ENCODE measurements at regions not wholly inside any gene's neighbourhood (a gene's known extent, or its start where the extent isn't known, plus 50 kb on each side); places are given as distances from the start of the nearest gene placed in this dataset.
"Not testable (repeated sequence)": the region's sequence is repeated elsewhere in the genome, so short reads cannot be mapped to it uniquely, and the experiment has no call there.

DNA sequence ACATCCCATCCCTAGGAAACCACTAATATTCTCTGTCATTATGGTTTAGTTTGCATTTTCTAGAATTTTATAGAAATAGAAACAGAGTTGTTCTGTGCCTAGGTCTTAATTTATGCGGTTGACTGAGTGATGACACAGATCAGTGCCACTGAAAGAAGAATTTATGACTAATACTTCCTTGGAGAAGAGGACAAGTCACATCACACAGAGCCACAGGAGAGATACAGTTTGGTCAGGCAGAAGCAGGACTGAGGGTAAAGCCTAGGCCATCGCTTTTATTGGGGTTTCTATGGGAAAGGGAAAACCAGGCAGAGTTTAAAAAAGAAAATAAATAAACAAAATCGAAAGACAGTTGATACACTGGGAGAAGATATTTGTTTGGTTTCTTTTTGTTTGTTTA lies 99.3 kb downstream of the PRR15 start:
- TF ChIP-seq, protein P1, sequence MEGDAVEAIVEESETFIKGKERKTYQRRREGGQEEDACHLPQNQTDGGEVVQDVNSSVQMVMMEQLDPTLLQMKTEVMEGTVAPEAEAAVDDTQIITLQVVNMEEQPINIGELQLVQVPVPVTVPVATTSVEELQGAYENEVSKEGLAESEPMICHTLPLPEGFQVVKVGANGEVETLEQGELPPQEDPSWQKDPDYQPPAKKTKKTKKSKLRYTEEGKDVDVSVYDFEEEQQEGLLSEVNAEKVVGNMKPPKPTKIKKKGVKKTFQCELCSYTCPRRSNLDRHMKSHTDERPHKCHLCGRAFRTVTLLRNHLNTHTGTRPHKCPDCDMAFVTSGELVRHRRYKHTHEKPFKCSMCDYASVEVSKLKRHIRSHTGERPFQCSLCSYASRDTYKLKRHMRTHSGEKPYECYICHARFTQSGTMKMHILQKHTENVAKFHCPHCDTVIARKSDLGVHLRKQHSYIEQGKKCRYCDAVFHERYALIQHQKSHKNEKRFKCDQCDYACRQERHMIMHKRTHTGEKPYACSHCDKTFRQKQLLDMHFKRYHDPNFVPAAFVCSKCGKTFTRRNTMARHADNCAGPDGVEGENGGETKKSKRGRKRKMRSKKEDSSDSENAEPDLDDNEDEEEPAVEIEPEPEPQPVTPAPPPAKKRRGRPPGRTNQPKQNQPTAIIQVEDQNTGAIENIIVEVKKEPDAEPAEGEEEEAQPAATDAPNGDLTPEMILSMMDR (IDR thresholded peaks at IDR 0.05): not testable (repeated sequence)
- TF ChIP-seq EZH2 (IDR thresholded peaks at IDR 0.05; ENCODE audit: borderline replicate concordance, insufficient read depth, low read depth, low read length, poor library complexity, severe bottlenecking): not testable (repeated sequence)
